Astrocyte of the cerebellum (primary cell): ENCODE measurements at regions not wholly inside any gene's neighbourhood (a gene's known extent, or its start where the extent isn't known, plus 50 kb on each side); places are given as distances from the start of the nearest gene placed in this dataset.

ENCODE experiments used
- DNase-seq: peaks from one replicate; pipeline ENCODE4 v3.0.0-alpha.2; 2011; ENCODE audit warnings: low read depth
- H3K4me3 ChIP-seq: 2 replicates; pipeline ENCODE4 v1.5.1; 2011; ENCODE audit warnings: mild to moderate bottlenecking, low read depth, low read length, moderate library complexity
- in situ Hi-C: cut with HindIII; loops from 2 replicates; pipeline ENCODE4 v1.10.0; 2017; ENCODE audit warnings: low sequenced_read_pairs
- TF ChIP-seq, protein P1 (sequence below): IDR thresholded peaks from 2 replicates; pipeline ENCODE4 v1.5.1; 2012; ENCODE audit warnings: low read length, low read depth, moderate library complexity, mild to moderate bottlenecking; ENCODE audit errors: missing control alignments

DNA sequence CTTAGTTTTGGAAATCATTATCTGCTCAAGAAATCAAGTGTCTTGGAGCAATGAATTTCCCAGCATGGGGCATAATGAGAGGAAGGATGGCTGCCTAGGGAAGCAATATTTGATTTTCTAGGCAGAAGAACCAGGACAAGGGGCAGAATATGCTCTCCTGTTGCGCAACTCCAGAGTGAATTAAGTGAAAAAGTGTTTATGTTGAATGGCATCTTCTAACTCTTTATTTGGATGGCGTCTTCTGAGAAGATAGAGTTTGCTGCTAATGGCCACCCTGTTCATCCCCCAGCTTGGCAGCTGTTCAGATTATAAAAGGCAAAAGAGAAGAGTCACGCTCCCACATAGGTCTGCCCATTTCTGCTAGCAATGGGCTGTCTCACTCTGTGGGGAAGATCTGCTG is 1278.1 kb downstream of the AACS start:
- in situ Hi-C loops = no loop called here
- TF ChIP-seq, protein P1, sequence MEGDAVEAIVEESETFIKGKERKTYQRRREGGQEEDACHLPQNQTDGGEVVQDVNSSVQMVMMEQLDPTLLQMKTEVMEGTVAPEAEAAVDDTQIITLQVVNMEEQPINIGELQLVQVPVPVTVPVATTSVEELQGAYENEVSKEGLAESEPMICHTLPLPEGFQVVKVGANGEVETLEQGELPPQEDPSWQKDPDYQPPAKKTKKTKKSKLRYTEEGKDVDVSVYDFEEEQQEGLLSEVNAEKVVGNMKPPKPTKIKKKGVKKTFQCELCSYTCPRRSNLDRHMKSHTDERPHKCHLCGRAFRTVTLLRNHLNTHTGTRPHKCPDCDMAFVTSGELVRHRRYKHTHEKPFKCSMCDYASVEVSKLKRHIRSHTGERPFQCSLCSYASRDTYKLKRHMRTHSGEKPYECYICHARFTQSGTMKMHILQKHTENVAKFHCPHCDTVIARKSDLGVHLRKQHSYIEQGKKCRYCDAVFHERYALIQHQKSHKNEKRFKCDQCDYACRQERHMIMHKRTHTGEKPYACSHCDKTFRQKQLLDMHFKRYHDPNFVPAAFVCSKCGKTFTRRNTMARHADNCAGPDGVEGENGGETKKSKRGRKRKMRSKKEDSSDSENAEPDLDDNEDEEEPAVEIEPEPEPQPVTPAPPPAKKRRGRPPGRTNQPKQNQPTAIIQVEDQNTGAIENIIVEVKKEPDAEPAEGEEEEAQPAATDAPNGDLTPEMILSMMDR = no peak
- no peak overlapping the region for H3K4me3 ChIP-seq
- no peak for DNase-seq

DNA sequence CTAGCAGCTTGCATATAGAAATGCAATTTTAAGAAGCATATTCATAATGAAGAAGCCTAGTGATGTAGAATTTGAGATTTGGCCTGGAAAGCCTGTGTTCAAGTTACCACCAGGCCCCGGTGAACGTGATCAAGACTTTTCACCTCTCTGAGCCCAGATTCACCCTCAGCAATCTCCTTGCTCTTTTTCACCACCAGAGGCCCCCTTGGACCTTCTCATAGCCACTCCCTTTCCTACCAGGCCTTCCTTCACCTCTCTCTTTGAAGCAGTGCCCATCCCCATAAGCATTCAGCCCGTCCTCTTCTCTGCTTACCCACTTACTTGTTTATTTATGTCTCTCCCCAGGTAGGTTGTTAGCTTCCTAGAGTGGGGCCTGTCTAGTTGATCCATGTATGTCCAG is 1280.9 kb downstream of the AACS start:
- in situ Hi-C loops = no loop called here
- TF ChIP-seq, protein P1 = no peak
- no peak overlapping the region for H3K4me3 ChIP-seq
- DNase-seq = no peak

DNA sequence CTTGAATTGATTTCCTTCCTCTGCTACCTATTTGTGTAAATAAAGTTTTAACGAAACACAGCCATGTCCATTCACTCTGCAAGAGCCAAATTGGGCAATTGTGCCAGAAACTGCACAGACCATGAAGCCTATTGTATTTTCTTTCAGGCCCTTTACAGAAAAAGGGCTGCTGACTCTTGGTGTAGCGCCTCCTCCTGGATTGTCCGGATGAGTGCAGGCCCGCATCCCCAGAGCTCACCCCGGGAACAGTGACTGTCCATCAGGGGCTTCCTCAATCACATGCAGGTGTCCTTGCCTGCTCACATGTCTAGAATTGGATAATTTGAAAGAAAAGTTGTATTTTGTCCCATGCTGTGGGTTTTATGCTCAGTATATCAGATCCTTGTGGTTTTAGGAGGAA is 1282.2 kb downstream of the AACS start:
- no peak overlapping the region for H3K4me3 ChIP-seq
- TF ChIP-seq, protein P1 = peak; percentile 20
- no peak for DNase-seq
- in situ Hi-C loops = no loop called here

DNA sequence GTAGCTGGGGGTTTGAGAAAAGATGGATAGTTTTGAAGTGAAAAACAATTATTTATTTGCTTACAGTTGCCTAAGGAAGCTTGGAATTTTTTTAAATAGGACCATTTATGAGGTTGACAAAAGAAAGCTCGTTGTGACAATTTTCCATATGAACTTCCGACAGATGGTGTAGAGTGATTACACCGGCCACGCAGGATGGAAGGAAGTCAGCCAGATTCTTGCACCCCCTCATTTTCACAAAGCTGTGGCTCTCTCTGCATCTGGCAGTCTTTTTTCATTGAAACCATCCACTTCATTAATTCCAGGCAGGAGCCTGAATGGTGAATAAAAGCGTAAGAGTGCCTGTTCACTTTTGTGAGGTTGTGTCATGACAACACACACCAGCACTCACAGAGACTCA is 1284.1 kb downstream of the AACS start:
- no peak for DNase-seq
- no peak overlapping the region for H3K4me3 ChIP-seq
- TF ChIP-seq, protein P1 = no peak
- in situ Hi-C loops = no loop called here

DNA sequence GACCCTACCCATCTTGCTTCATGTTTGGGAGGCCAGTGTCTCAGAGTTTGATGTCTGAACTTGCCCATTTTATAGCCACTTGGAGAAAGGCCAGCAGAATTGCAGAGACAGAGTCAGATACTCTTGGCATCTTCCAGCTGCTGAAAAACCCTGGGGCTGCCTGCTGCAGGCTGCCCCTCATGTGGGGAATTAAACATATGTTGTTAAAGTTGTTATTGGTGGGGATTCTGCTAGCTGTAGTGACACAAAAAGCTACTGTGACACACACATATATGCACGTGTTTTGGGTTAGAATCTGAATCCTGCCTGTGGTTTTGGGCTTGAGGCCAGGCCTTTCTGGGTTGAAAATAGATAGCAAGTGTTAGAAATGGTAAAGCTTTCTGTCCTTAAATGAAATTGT is 1288.4 kb downstream of the AACS start:
- peak; percentile 39 for DNase-seq
- in situ Hi-C loops = no loop called here
- TF ChIP-seq, protein P1 = no peak
- H3K4me3 ChIP-seq = no peak overlapping the region

DNA sequence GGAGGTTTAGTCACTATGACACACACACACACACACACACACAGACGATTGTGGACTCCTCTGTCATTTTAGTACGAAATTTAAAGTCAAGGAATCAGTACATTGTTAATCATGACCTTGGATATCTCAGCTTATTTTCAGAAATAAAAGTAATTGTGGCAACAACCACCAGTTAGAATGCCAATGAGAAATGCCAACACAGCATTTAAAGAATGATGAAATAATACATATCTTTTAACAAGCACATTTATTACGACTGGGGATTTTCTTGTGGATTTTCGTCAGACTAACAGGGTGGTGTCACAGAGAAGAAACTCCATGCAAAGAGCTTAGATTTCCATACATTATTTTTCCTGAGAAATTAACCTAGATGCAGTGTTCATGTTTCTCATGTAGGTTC is 1289.4 kb downstream of the AACS start:
- no peak for DNase-seq
- H3K4me3 ChIP-seq = no peak overlapping the region
- TF ChIP-seq, protein P1 = no peak
- in situ Hi-C loops = no loop called here

DNA sequence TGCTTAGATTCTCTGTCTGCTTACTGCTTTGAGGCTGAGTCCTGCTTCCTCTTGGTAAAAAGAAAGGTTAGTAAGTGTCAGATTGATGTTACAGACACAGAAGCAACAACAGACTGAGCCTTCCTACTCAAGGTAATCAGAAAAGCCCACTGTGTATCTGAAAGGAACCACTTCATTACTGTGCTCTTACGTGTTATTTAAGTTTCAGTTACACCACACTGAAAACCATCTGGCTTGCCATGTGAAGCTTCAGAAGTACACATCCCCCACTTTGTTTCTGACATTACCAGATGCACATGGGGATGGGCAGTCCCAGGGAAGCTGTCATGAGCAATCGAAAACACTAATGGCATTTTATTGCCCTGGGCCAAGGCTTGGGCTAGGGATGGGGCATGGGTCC is 1290.1 kb downstream of the AACS start:
- TF ChIP-seq, protein P1 = no peak
- in situ Hi-C loops = no loop called here
- no peak overlapping the region for H3K4me3 ChIP-seq
- DNase-seq = no peak
